Colonic mucosa (tissue), 4 donors: ENCODE measurements at regions not wholly inside any gene's neighbourhood (a gene's known extent, or its start where the extent isn't known, plus 50 kb on each side); places are given as distances from the start of the nearest gene placed in this dataset.

Source experiments
- DNase-seq: peaks from one replicate; pipeline ENCODE4 v3.0.0-alpha.2; 2020
- H3K27ac ChIP-seq: fragments of 200-600 bp; one replicate; pipeline ENCODE4 v1.8.0; 2021
- H3K27me3 ChIP-seq: fragments of 200-600 bp; one replicate; pipeline ENCODE4 v1.8.0; 2021
- H3K36me3 ChIP-seq: fragments of 200-600 bp; one replicate; pipeline ENCODE4 v1.8.0; 2021
- H3K4me1 ChIP-seq: fragments of 200-600 bp; one replicate; pipeline ENCODE4 v1.8.0; 2021; ENCODE audit warnings: mild to moderate bottlenecking
- H3K4me3 ChIP-seq: fragments of 200-600 bp; one replicate; pipeline ENCODE4 v1.8.0; 2021
- H3K9ac ChIP-seq, 2 donors: one replicate each; pipeline ENCODE4 v1.7.0; 2013; ENCODE audit warnings: control low read depth in 2 of 2, low read depth in 2 of 2, low read length in 2 of 2
- H3K9me3 ChIP-seq: fragments of 200-600 bp; one replicate; pipeline ENCODE4 v1.8.0; 2021
- intact Hi-C: fragments of 100-400 bp; cut with DNase I; formaldehyde crosslinking; loops from one replicate; pipeline ENCODE4 v1.14.1; 2022
- TF ChIP-seq, protein P1 (sequence below): fragments of 200-600 bp; IDR thresholded peaks from one replicate; pipeline ENCODE4 v1.8.0; 2022; ENCODE audit warnings: antibody characterized with exemption, mild to moderate bottlenecking
- donor health status: healthy.
- donor health status: DM: no; HTN: no; CAD: no.
- donor health status: DM: no; HTN: no; CAD: no.

- TF ChIP-seq, protein P1, sequence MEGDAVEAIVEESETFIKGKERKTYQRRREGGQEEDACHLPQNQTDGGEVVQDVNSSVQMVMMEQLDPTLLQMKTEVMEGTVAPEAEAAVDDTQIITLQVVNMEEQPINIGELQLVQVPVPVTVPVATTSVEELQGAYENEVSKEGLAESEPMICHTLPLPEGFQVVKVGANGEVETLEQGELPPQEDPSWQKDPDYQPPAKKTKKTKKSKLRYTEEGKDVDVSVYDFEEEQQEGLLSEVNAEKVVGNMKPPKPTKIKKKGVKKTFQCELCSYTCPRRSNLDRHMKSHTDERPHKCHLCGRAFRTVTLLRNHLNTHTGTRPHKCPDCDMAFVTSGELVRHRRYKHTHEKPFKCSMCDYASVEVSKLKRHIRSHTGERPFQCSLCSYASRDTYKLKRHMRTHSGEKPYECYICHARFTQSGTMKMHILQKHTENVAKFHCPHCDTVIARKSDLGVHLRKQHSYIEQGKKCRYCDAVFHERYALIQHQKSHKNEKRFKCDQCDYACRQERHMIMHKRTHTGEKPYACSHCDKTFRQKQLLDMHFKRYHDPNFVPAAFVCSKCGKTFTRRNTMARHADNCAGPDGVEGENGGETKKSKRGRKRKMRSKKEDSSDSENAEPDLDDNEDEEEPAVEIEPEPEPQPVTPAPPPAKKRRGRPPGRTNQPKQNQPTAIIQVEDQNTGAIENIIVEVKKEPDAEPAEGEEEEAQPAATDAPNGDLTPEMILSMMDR, result no peak
- H3K27ac ChIP-seq, result no peak overlapping the region
These were observed 86.8 kb downstream of the C9orf152 start for GRCh38 chr9:110121170-110121569.

DNA sequence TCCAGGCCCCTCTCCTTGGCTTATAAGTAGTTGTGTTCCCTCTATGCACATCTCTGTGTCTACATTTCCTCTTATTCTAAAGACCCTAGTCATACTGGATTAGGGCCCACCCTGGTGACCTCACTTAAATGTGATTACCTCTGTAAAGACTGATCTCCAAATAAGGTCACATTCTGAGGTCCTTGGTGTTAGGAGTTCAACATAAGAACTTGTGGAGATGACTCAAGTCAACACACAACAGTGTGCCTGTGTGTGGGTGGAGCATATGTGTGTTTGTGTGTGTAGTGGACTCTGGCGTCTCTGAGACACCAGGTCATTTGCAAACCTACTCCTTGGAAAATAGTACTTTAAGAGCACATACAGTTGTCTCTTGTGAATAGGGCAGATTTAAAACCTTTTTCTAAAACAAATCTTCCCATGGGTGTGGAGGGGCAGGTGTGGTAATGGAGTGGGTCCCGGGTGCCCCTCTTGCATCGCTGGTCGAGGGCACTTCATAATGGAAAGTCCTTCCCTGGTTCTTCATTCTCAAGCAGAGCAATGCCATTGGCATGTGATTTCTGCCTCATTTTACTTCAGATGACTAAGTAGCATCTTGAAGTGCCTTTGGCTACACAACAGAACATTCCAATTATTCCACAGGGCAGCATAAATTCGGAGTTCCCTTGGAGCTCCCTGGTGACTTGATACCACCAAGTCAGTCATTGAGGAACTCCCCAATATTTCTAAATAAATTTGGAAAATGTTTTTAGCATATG, 84.4 kb downstream of the C9orf152 start:
- intact Hi-C loops, result no loop called here
- H3K4me1 ChIP-seq, result peaks cover 5% of the 10 kb centered on the region
- H3K27me3 ChIP-seq, result no peaks in the 10 kb centered on the region

More at GRCh38 chr9:110121170-110121569, 86.8 kb downstream of the C9orf152 start:
- DNase-seq, result no peak
- Histone ChIP-seq H3K4me1 (peaks cover 5% of the 10 kb centered on the region), H3K27me3 (no peaks in the 10 kb centered on the region), H3K36me3 (no peaks in the 10 kb centered on the region), H3K9me3 (no peaks in the 10 kb centered on the region), H3K9ac (no peak overlapping the region), H3K4me3 (no peak overlapping the region)
- intact Hi-C loops, result no loop called here

DNA sequence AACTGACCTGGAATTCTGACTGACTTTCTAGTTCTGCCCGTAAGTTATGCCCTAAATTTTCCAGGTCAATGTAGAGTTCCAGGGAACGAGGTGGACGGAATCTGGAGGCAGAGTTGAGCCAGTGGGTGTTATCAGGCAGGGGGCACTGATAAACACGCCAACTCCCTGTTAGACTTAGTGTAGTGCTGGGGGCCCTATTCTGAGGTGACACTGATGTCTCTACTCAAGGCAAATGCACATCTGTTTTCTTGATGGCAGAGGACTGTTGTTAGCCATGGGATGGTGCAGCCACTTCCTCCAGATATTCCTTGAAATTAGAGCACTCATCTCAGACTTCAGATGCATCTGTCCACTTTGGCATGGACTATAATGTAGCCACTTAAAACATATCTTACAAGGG, 83.5 kb downstream of the C9orf152 start:
- intact Hi-C loops, result no loop called here
- TF ChIP-seq, protein P1, result no peak
- no peak for DNase-seq
- no peak overlapping the region for H3K9ac ChIP-seq
- H3K27me3 ChIP-seq, result no peaks in the 10 kb centered on the region
- H3K9me3 ChIP-seq, result no peaks in the 10 kb centered on the region
- no peaks in the 10 kb centered on the region for H3K36me3 ChIP-seq
- peaks cover 5% of the 10 kb centered on the region for H3K4me1 ChIP-seq
- H3K4me3 ChIP-seq, result no peak overlapping the region
- no peak overlapping the region for H3K27ac ChIP-seq

More for the DNA sequence above, 84.4 kb downstream of the C9orf152 start:
- Histone ChIP-seq H3K9ac (no peak overlapping the region), H3K9me3 (no peaks in the 10 kb centered on the region), H3K36me3 (no peaks in the 10 kb centered on the region), H3K4me3 (no peak overlapping the region), H3K27ac (peak overlapping the region; percentile 6)
- TF ChIP-seq, protein P1, result no peak
- no peak for DNase-seq

- no peaks in the 10 kb centered on the region for H3K27me3 ChIP-seq
- TF ChIP-seq, protein P1, result no peak
- no peaks in the 10 kb centered on the region for H3K36me3 ChIP-seq
- H3K4me3 ChIP-seq, result peak overlapping the region; percentile 13
- peak overlapping the region; percentile 71 for H3K27ac ChIP-seq
- H3K9ac ChIP-seq, result peak overlapping the region; percentile 47 to 56
- no peaks in the 10 kb centered on the region for H3K9me3 ChIP-seq
- H3K4me1 ChIP-seq, result peaks cover 5% of the 10 kb centered on the region
- DNase-seq, result peak; percentile 94
- intact Hi-C loops, result no loop called here
These were observed 82.7 kb downstream of the C9orf152 start for GRCh38 chr9:110125207-110125751.

- Histone ChIP-seq H3K27me3 (no peaks in the 10 kb centered on the region), H3K4me1 (peaks cover 5% of the 10 kb centered on the region), H3K9me3 (no peaks in the 10 kb centered on the region), H3K36me3 (no peaks in the 10 kb centered on the region), H3K27ac (peak overlapping the region; percentile 71), H3K9ac (peak overlapping the region; percentile 47 to 56), H3K4me3 (peak overlapping the region; percentile 13)
- TF ChIP-seq, protein P1, result no peak
- DNase-seq, result no peak
- intact Hi-C loops, result no loop called here
These were observed 82.1 kb downstream of the C9orf152 start for GRCh38 chr9:110125763-110126351.
